ENCODE measurements at regions not wholly inside any gene's neighbourhood (a gene's known extent, or its start where the extent isn't known, plus 50 kb on each side); places are given as distances from the start of the nearest gene placed in this dataset.

DNA sequence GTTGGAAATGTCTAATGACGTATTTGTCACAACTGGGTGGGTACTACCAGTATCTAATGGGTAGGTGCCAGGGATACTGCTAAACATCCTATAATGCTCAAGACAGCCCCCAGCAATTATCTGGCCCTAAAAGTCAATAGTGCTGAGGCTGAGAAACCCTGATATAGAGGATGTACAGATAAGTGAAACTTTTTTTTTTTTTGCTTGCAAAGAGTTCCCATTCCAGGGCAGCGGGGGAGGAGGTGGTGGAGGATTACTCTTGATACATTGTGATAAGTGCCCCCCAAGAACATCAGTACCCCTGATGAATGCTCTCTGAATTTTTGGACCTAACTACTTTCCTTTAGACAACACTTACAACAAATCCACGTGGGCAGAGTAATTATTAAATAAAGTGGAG lies 329.7 kb upstream of the SPRED2 start:
- Histone ChIP-seq H2AFZ (ENCODE audit: insufficient read depth, low read depth, low read length, poor library complexity, severe bottlenecking) (no peak overlapping the region), H3K4me1 (ENCODE audit: control insufficient read depth in 1 of 2, insufficient read depth in 2 of 2, low read length in 2 of 2) (no peaks in the 10 kb centered on the region), H4K20me1 (ENCODE audit: insufficient read depth, low read length) (no peaks in the 10 kb centered on the region), H3K27me3 (ENCODE audit: control insufficient read depth in 2 of 2, insufficient read depth in 2 of 2, low read length in 2 of 2) (no peaks in the 10 kb centered on the region), H3K9me3 (replicated peaks in 1 of 2; ENCODE audit: control insufficient read depth in 1 of 2, insufficient read depth in 1 of 2, low read length in 2 of 2) (peaks cover 0 to 3% of the 10 kb centered on the region in 2 donors), H3K9ac (ENCODE audit: insufficient read depth, low read length, poor library complexity, severe bottlenecking) (no peak overlapping the region), H3K4me3 (replicated peaks in 1 of 3; ENCODE audit: low read depth in 2 of 3, low read length in 3 of 3) (no peak overlapping the region), H3K27ac (ENCODE audit: low read depth in 1 of 2, low read length in 2 of 2) (no peak overlapping the region), H3K36me3 (replicated peaks in 1 of 2; ENCODE audit: control insufficient read depth in 1 of 2, insufficient read depth in 2 of 2, low read length in 2 of 2) (no peaks in the 10 kb centered on the region), H3K79me2 (ENCODE audit: insufficient read depth, low read length) (no peaks in the 10 kb centered on the region), H3K4me2 (replicated peaks; ENCODE audit: extremely low read depth, low read length, poor library complexity, severe bottlenecking) (no peak overlapping the region)
- peaks cover 0 to 3% (median 2%) of the 10 kb centered on the region in 3 donors for H3K27me3 Mint-ChIP-seq (ENCODE audit: low read depth in 3 of 3)
- 100% methylated on average over 1 of the region's 3 CpGs for WGBS (ENCODE audit: insufficient coverage)
- intact Hi-C loops (cut with micrococcal nuclease): no loop called here
- no peak overlapping the region for H3K27ac Mint-ChIP-seq
- TF ChIP-seq, protein P1, sequence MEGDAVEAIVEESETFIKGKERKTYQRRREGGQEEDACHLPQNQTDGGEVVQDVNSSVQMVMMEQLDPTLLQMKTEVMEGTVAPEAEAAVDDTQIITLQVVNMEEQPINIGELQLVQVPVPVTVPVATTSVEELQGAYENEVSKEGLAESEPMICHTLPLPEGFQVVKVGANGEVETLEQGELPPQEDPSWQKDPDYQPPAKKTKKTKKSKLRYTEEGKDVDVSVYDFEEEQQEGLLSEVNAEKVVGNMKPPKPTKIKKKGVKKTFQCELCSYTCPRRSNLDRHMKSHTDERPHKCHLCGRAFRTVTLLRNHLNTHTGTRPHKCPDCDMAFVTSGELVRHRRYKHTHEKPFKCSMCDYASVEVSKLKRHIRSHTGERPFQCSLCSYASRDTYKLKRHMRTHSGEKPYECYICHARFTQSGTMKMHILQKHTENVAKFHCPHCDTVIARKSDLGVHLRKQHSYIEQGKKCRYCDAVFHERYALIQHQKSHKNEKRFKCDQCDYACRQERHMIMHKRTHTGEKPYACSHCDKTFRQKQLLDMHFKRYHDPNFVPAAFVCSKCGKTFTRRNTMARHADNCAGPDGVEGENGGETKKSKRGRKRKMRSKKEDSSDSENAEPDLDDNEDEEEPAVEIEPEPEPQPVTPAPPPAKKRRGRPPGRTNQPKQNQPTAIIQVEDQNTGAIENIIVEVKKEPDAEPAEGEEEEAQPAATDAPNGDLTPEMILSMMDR (IDR thresholded peaks at IDR 0.05): no peak
- H3K4me3 Mint-ChIP-seq: no peak overlapping the region
- no peak for DNase-seq
- peaks cover 0 to 14% (median 5%) of the 10 kb centered on the region in 7 donors for H3K9me3 Mint-ChIP-seq
- no peaks in the 10 kb centered on the region for H3K4me1 Mint-ChIP-seq
- no peaks in the 10 kb centered on the region for H3K36me3 Mint-ChIP-seq

DNA sequence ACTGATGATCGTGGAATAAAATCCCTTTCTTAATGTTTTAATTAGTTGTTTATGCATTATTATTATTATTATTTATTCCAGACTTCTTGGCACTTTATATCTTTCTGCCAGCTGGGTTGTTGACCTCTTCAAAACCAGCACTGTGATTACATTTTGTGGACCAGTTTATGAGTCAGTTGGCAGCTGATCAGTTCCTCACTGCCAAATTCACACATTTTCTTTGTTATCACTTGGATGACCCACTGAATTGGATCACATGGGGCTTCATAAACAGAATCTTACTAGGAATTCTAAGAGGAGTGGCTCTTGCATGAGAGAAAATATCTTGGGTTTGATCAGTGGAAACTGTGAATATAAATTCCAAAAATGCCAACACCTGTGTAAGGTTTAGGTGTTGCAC lies 321.8 kb upstream of the SPRED2 start:
- intact Hi-C loops (cut with micrococcal nuclease): no loop called here

More for the DNA sequence above, 321.8 kb upstream of the SPRED2 start:
- Mint-ChIP-seq H3K4me1 (no peaks in the 10 kb centered on the region), H3K4me3 (no peak overlapping the region), H3K9me3 (peaks cover 9 to 18% (median 16%) of the 10 kb centered on the region in 7 donors), H3K27ac (no peak overlapping the region), H3K27me3 (ENCODE audit: low read depth in 3 of 3) (peaks cover 0 to 1% (median 0%) of the 10 kb centered on the region in 3 donors), H3K36me3 (no peaks in the 10 kb centered on the region)
- Histone ChIP-seq H3K4me1 (ENCODE audit: control insufficient read depth in 1 of 2, insufficient read depth in 2 of 2, low read length in 2 of 2) (no peaks in the 10 kb centered on the region), H3K36me3 (replicated peaks in 1 of 2; ENCODE audit: control insufficient read depth in 1 of 2, insufficient read depth in 2 of 2, low read length in 2 of 2) (no peaks in the 10 kb centered on the region), H3K27me3 (ENCODE audit: control insufficient read depth in 2 of 2, insufficient read depth in 2 of 2, low read length in 2 of 2) (no peaks in the 10 kb centered on the region), H4K20me1 (ENCODE audit: insufficient read depth, low read length) (no peaks in the 10 kb centered on the region), H3K27ac (ENCODE audit: low read depth in 1 of 2, low read length in 2 of 2) (no peak overlapping the region), H3K79me2 (ENCODE audit: insufficient read depth, low read length) (no peaks in the 10 kb centered on the region), H3K4me2 (replicated peaks; ENCODE audit: extremely low read depth, low read length, poor library complexity, severe bottlenecking) (no peak overlapping the region), H3K9me3 (replicated peaks in 1 of 2; ENCODE audit: control insufficient read depth in 1 of 2, insufficient read depth in 1 of 2, low read length in 2 of 2) (peaks cover 13 to 22% of the 10 kb centered on the region in 2 donors), H3K4me3 (replicated peaks in 1 of 3; ENCODE audit: low read depth in 2 of 3, low read length in 3 of 3) (no peak overlapping the region), H3K9ac (ENCODE audit: insufficient read depth, low read length, poor library complexity, severe bottlenecking) (no peak overlapping the region), H2AFZ (ENCODE audit: insufficient read depth, low read depth, low read length, poor library complexity, severe bottlenecking) (no peak overlapping the region)
- no CpG with 5 or more reads among the region's 1 CpG for WGBS (ENCODE audit: insufficient coverage)
- no peak for DNase-seq
- TF ChIP-seq, protein P1 (IDR thresholded peaks at IDR 0.05): no peak

All from CD14-positive monocyte (primary cell).